Superior temporal gyrus (tissue), 1 donor: ENCODE measurements at regions not wholly inside any gene's neighbourhood (a gene's known extent, or its start where the extent isn't known, plus 50 kb on each side); places are given as distances from the start of the nearest gene placed in this dataset.
"Not testable (repeated sequence)": the region's sequence is repeated elsewhere in the genome, so short reads cannot be mapped to it uniquely, and the experiment has no call there.

ENCODE experiments used
- DNase-seq: peaks from one replicate; pipeline ENCODE4 v3.0.0-alpha.2; 2016; ENCODE audit errors: extremely low spot score

DNA sequence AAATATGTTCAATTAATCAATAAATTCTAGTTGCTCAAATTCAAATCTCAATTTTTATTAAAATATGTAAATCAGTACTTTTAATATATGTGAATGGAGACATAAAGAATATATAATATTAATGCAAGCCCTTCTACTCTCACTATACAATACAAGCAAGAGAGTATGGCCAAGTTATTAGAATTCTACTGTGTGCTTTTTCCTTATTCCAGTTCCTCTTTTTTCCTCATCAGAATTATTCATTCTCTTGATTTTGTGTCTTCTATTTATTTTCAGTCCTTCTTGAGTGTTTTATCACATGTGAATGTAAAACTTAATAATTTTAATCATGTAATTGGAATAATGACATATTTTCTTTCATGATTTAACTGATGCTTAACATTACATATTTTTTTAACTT lies 276.8 kb downstream of the PCDH20 start:
- no peak for DNase-seq

DNA sequence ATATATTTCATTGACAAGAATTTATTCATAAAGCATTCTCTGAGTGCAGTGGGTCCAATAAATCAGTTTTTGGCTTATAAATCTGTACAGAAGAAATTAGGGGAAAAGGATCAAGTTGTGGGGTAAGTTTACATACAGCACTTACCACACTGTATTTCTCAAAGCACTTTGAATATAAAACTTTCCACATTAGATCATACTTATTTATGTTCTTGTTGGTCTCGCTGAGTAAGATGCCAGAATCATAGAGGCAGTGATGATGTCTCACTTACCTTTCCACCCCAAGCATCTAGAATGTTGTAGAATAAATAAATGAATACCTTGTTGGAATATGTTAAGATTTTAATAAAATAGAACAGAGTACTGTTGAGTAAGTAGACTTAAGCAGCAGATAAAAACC lies 279.1 kb downstream of the PCDH20 start:
- no peak for DNase-seq

DNA sequence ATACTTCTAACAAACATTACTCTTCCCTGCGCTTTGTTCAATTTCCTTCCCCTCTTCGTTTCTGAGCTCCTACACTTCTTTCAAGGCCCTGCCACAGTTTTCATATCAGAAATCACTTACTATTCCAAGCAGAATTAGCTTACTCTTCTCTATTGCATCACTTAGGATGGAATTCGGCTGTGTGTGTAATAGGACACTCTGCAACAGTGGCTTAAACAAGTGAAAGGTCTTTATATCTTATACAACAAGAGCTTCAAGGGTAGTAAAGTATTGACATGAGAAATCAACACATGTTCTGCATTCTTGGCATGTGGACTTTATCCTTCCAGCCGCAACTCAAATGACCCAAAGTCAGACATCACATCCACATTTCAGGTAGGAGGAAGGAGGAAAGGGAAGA lies 279.6 kb downstream of the PCDH20 start:
- DNase-seq, result no peak

- no peak for DNase-seq
Observed at GRCh38 chr13:61135583-61135982, 280.1 kb downstream of the PCDH20 start.

DNA sequence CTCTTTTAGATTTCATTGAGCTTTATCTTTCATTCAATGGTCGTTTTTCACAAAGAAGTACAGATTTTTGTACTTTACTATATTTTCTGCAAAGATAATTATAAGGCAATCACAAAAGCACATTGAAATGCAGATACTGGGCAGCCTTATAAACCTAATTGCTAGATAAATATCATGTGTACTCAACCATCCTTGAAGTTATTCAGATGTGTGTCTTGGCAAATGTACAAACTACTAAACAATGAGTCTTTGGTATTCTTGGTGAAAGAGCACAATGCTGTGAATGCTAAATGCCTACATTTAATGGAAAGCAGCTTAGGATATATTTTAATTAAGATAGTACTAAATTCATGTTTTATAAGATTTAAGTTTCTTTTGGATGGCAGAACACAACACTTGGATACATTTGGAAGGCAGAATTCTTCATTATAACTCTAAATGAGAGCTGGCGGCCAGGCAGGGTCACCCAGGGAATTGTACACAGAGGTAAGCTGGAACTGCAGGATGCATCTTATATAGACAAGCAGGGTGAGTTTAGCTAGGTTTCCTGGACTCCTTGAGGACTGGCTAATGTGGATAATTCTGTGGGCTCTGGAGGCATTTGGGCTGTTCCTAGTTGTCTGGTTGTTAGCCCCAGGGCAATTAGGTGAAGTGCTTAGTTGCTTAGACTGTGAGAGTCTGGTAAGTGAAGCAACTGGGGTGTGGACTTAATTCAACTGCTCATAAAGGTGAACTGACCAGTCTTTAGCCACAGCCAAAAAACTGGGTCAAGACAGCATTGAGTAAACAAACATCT lies 286.6 kb downstream of the PCDH20 start:
- peak; percentile 27 for DNase-seq

DNA sequence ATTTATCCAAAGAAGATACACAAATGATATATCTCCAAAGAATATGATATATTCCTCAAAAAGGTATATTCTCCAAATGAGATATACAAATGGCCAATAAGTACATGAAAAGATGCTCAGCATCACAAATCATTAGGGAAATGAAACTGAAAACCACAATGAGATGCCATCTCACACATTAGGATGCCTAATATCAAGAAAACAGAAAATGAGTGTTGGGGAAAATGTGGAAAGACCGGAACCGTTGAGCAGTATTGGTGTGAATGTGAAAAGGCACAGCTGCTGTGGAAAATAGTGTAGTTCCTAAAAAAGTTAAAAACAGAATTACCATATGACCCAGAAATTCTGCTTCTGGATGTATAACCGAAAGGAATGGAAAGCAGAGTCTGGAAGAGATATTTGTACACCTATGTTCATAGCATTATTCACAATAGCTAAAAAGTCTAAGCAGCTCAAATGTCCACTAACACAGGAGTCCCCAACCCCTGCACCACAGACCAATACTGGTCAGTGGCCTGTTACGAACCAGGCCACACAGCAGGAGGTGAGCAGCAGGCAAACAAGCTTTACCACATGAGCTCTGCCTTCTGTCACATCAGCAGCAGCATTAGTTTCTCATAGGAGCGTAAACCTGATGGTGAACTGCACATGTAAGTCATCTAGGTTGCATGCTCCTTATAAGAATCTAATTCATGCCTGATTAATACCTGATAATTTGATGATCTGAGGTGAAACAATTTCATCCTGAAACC lies 291.9 kb downstream of the PCDH20 start:
- DNase-seq, result no peak

DNA sequence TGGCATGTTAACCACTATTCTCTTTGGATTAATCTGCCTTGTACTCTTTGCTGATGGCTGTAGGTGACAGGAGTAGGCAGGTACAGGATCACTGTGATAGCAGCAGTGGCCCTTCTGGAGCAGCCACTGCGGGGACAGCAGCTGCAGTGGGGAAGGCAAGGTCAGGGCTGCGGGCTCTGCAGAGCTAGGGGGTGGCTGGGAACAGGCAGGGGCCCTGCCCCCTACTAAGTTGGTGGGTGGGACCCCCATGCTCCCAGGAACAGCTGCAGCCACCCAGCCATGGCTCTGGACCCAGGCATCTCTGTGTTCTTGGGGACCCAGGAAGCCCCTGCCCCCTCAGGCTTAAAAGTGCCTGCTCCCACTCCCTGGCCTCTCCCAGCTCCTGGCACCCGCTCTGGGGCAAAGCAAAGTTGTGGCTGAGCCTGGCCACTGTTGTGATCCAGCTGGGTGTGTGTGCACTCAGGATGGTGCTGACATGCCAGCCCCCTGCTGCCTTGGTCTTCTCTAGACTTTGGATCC lies 302.4 kb downstream of the PCDH20 start:
- no peak for DNase-seq

DNA sequence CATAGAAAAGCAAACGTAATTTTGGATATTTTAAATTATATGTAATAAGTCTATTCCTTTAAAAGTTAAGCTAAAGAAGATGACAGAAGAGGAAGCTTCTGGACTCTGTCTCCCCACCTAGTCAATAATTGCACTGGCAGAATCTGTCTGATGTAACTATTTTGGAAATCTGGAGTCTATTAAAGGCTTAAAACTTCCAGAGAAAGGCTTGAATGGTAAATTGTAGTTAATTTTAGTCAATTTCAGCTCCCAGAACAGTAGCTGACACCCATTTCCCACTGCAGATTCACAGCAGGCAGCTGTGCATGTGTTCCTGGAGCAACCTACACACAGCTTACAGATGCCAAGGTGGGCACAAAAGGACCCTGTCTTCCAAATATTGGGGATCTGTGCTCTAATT lies 304.1 kb downstream of the PCDH20 start:
- no peak for DNase-seq

- no peak for DNase-seq
Observed at GRCh38 chr13:61110732-61111131, 304.9 kb downstream of the PCDH20 start.

- no peak for DNase-seq
Observed at GRCh38 chr13:61109741-61110140, 305.9 kb downstream of the PCDH20 start.

DNA sequence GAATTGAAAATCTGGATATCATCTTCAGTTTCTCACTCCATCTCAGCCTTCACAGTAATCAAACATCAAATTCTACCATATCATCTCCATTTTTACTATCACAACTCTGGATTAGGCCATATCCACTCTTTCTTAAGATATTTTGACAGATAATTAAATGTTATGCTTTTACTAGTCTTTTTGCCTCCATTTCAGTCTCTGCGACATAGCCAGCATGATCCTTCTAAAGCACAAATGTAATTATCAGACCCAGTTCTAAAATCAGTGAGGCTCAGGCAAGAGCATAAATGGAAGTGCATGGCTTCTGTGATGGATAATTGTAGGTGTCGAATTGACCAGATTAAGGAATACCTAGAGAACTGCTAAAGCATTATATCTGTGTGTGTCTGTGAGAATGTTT lies 307.7 kb downstream of the PCDH20 start:
- no peak for DNase-seq

GRCh38 chr13:61095885-61096284 lies 319.8 kb downstream of the PCDH20 start:
- DNase-seq, result no peak

- DNase-seq, result no peak
Observed at GRCh38 chr13:61094865-61095264, 320.8 kb downstream of the PCDH20 start.

GRCh38 chr13:61089894-61090293 lies 325.8 kb downstream of the PCDH20 start:
- DNase-seq, result not testable (repeated sequence)

- no peak for DNase-seq
Observed at GRCh38 chr13:61086087-61086486, 329.6 kb downstream of the PCDH20 start.

GRCh38 chr13:61084988-61085387 lies 330.7 kb downstream of the PCDH20 start:
- no peak for DNase-seq

GRCh38 chr13:61078976-61079770 lies 336.5 kb downstream of the PCDH20 start:
- DNase-seq, result no peak

DNA sequence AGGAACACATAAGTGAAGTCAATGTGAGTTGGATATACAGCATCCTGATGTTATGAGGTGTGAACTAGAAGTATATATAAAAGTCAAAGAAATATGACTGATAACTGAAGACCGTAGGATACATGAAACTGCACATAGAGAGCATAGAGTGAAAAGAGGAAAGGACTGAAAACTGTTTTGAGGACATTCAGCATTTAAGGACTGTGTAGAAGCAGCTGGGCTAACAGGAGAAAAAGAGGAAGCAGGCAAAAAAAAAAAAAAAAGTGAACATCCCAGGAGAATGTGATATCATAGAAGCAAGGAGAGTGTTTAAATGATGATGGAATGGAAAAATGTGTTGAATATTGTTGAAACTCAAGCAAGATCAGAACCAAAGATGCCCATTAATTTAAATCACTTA lies 363.5 kb downstream of the PCDH20 start:
- no peak for DNase-seq

DNA sequence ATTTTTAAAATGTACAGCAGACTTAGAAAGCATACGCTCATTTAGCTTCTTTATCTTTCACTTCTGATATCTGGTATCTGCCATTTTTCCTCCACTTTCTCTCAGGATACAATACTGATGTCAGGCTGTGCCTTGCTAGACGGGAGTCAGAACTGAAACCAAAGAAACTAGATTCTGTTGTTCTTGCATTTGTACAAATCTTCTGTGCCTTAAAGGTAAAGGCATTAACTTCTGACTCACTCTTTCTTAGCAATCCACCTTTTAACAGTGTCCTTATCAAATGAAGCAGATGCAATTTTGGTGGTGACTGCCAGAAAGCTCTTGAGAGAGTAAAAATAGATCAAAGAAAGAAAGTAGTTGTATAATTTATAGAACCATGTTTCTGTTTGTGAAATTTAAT lies 370.4 kb downstream of the PCDH20 start:
- peak; percentile 29 for DNase-seq

GRCh38 chr13:61040181-61040580 lies 375.5 kb downstream of the PCDH20 start:
- DNase-seq, result no peak

DNA sequence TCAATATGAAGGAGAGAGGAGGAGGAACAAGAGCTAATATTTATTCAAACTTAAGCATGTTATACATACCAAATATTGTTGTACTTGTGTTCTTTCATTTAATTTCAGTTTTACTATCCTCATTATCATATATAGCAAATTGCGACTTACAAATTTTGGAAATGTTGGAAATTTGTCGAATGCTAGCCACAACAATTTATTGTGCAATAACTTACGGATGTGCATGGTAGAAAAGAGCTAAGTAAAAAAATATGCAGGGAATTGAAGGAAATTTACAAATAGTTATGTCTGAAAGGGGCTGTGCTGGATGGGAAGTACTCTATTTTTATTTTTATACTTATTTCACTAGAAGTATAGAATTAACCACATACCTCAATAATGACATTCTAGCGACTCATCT lies 376.3 kb downstream of the PCDH20 start:
- no peak for DNase-seq

DNA sequence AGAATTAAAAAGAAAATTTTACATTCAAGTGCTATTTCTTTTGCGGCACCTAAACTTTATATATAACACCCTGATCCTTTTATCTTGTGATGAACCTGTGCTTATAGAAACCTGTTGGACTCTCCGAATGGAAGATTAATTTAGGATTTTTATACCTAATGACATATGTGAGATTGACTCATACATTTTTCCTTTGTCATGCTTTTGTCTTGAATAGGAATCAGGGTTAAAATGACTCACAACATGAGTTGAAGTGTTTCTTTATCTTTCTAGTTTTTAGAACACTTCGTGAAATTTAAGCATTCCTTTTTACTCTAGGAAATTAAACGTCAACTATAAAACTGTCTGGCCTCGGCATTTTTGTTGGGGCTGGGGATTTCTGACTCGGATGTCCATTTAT lies 378.9 kb downstream of the PCDH20 start:
- DNase-seq, result no peak
